ENCODE measurements at regions not wholly inside any gene's neighbourhood (a gene's known extent, or its start where the extent isn't known, plus 50 kb on each side); places are given as distances from the start of the nearest gene placed in this dataset.
"Not testable (repeated sequence)": the region's sequence is repeated elsewhere in the genome, so short reads cannot be mapped to it uniquely, and the experiment has no call there.

- in situ Hi-C loops (cut with MboI; ENCODE audit: low sequenced_read_pairs), result no loop called here
Observed at GRCh38 chrX:130467936-130468335, 66.1 kb downstream of the RBMX2 start.

- in situ Hi-C loops (cut with MboI; ENCODE audit: low sequenced_read_pairs), result no loop called here
Observed at GRCh38 chrX:130468395-130468923, 66.7 kb downstream of the RBMX2 start.

GRCh38 chrX:130482871-130483270, 81.1 kb downstream of the RBMX2 start:
- in situ Hi-C loops (cut with MboI; ENCODE audit: low sequenced_read_pairs), result no loop called here

GRCh38 chrX:130485870-130486269, 84.1 kb downstream of the RBMX2 start:
- in situ Hi-C loops (cut with MboI; ENCODE audit: low sequenced_read_pairs), result no loop called here

- in situ Hi-C loops (cut with MboI; ENCODE audit: low sequenced_read_pairs), result not testable (repeated sequence)
Observed at GRCh38 chrX:130495502-130495901, 93.7 kb downstream of the RBMX2 start.

- in situ Hi-C loops (cut with MboI; ENCODE audit: low sequenced_read_pairs), result no loop called here
Observed at GRCh38 chrX:130497531-130497930, 95.7 kb downstream of the RBMX2 start.

- in situ Hi-C loops (cut with MboI; ENCODE audit: low sequenced_read_pairs), result no loop called here
Observed at GRCh38 chrX:130498653-130499274, 97.0 kb downstream of the RBMX2 start.

- in situ Hi-C loops (cut with MboI; ENCODE audit: low sequenced_read_pairs), result no loop called here
Observed at GRCh38 chrX:130502016-130502570, 100.3 kb downstream of the RBMX2 start.

GRCh38 chrX:130504019-130504418, 102.2 kb downstream of the RBMX2 start:
- in situ Hi-C loops (cut with MboI; ENCODE audit: low sequenced_read_pairs), result no loop called here

GRCh38 chrX:130507015-130507414, 105.2 kb downstream of the RBMX2 start:
- in situ Hi-C loops (cut with MboI; ENCODE audit: low sequenced_read_pairs), result no loop called here

GRCh38 chrX:130512534-130512933, 110.7 kb downstream of the RBMX2 start:
- in situ Hi-C loops (cut with MboI; ENCODE audit: low sequenced_read_pairs), result not testable (repeated sequence)

GRCh38 chrX:130516123-130516522, 114.3 kb downstream of the RBMX2 start:
- in situ Hi-C loops (cut with MboI; ENCODE audit: low sequenced_read_pairs), result no loop called here

- in situ Hi-C loops (cut with MboI; ENCODE audit: low sequenced_read_pairs), result no loop called here
Observed at GRCh38 chrX:130523460-130524394, 121.9 kb downstream of the RBMX2 start.

- in situ Hi-C loops (cut with MboI; ENCODE audit: low sequenced_read_pairs), result loop anchor here (25.0 kb wide), 1 partner anchor 388 kb away; the partner anchor contains the start of gene ENOX2
Observed at GRCh38 chrX:130524476-130525194, 122.8 kb downstream of the RBMX2 start.

GRCh38 chrX:130529531-130529930, 127.7 kb downstream of the RBMX2 start:
- in situ Hi-C loops (cut with MboI; ENCODE audit: low sequenced_read_pairs), result loop anchor here (25.0 kb wide), 1 partner anchor 383 kb away; the partner anchor contains the start of gene ENOX2

GRCh38 chrX:130531066-130531465, 129.3 kb downstream of the RBMX2 start:
- in situ Hi-C loops (cut with MboI; ENCODE audit: low sequenced_read_pairs), result loop anchor here (25.0 kb wide), 1 partner anchor 381 kb away; the partner anchor contains the start of gene ENOX2

- in situ Hi-C loops (cut with MboI; ENCODE audit: low sequenced_read_pairs), result loop anchor here (25.0 kb wide), 1 partner anchor 372 kb away; the partner anchor contains the start of gene ENOX2
Observed at GRCh38 chrX:130539721-130540321, 138.0 kb downstream of the RBMX2 start.

- in situ Hi-C loops (cut with MboI; ENCODE audit: low sequenced_read_pairs), result loop anchor here (25.0 kb wide), 1 partner anchor 369 kb away; the partner anchor contains the start of gene ENOX2
Observed at GRCh38 chrX:130543603-130544325, 142.0 kb downstream of the RBMX2 start.

GRCh38 chrX:130545796-130546195, 144.0 kb downstream of the RBMX2 start:
- in situ Hi-C loops (cut with MboI; ENCODE audit: low sequenced_read_pairs), result loop anchor here (25.0 kb wide), 1 partner anchor 367 kb away; the partner anchor contains the start of gene ENOX2

Data from HL-60/S4 (cell line).